ENCODE measurements at regions not wholly inside any gene's neighbourhood (a gene's known extent, or its start where the extent isn't known, plus 50 kb on each side); places are given as distances from the start of the nearest gene placed in this dataset.

DNA sequence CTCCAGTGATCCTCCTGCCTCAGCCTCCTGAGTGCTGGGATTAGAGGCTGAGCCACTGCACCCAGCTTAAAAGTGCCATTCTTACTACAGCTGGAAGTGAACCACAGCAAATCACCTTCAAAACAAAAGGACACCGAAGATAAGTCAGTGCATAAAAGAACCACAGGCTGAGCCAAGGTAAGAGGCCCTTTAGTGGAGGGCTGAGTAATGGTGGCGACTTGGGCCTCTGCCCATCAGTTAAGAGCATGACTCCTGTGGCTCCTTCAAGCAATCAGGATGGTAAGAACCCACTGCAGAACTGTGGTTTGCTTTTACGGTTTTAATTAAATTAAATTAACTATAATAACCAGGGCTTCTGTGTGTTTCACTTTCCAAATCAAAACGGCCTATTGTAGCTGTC, 75.1 kb downstream of the CTAGE1 start:
- DNase-seq (ENCODE audit: low spot score) = no peak
- H3K9me3 ChIP-seq (ENCODE audit: control insufficient read depth in 4 of 4, low read length in 3 of 4) = no peaks in the 10 kb centered on the region
- WGBS = 78% methylated on average over 4 of the region's 4 CpGs
- H3K9ac ChIP-seq (ENCODE audit: low read depth in 1 of 2, low read length in 2 of 2) = no peak overlapping the region
- TF ChIP-seq JUND (IDR thresholded peaks at IDR 0.05) = no peak
- no peak for TF ChIP-seq HNF4G (IDR thresholded peaks at IDR 0.05)
- TF ChIP-seq YY1 (IDR thresholded peaks at IDR 0.05) = no peak
- TF ChIP-seq GABPA (IDR thresholded peaks at IDR 0.05 in 1 of 2, conservative IDR thresholded peaks at IDR 0.05 in 1 of 2) = no peak
- H3K36me3 ChIP-seq (ENCODE audit: control insufficient read depth in 4 of 4, insufficient read depth in 3 of 4, low read depth in 1 of 4, low read length in 3 of 4) = no peaks in the 10 kb centered on the region
- H3K4me3 ChIP-seq (ENCODE audit: low read depth in 1 of 3, low read length in 3 of 3) = no peak overlapping the region
- H3K27me3 ChIP-seq (ENCODE audit: control insufficient read depth in 4 of 4, insufficient read depth in 4 of 4, low read length in 3 of 4) = no peaks in the 10 kb centered on the region
- no peak overlapping the region for H3K27ac ChIP-seq (ENCODE audit: low read depth in 1 of 2, low read length in 2 of 2)
- peaks cover 8 to 30% (median 20%) of the 10 kb centered on the region in 4 donors for H3K4me1 ChIP-seq (ENCODE audit: control insufficient read depth in 4 of 4, insufficient read depth in 4 of 4, low read length in 3 of 4)

DNA sequence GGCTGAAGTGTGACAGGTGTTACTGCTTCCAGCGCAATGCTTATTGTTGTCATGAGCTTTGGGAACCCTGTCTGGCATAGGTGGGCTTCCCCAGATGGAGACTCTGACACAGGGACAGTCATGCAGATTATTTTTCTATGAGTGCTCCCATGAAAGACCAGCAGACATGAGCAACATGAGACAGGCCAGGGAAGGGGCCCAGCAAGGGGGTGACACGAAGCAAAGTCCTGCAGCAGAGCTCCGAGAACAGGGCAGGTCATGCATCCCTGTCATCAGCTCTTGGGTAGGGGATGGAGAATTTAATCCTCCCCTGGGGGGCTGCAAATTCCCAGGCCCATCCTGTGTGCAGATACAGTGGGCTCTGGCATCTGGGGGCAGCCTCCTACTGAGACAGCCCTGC, 77.4 kb downstream of the CTAGE1 start:
- Histone ChIP-seq H3K36me3 (ENCODE audit: control insufficient read depth in 4 of 4, insufficient read depth in 3 of 4, low read depth in 1 of 4, low read length in 3 of 4) (no peaks in the 10 kb centered on the region), H3K4me3 (ENCODE audit: low read depth in 1 of 3, low read length in 3 of 3) (no peak overlapping the region), H3K4me1 (ENCODE audit: control insufficient read depth in 4 of 4, insufficient read depth in 4 of 4, low read length in 3 of 4) (peaks cover 0 to 18% (median 8%) of the 10 kb centered on the region in 4 donors), H3K27ac (ENCODE audit: low read depth in 1 of 2, low read length in 2 of 2) (no peak overlapping the region), H3K27me3 (ENCODE audit: control insufficient read depth in 4 of 4, insufficient read depth in 4 of 4, low read length in 3 of 4) (no peaks in the 10 kb centered on the region), H3K9me3 (ENCODE audit: control insufficient read depth in 4 of 4, low read length in 3 of 4) (no peaks in the 10 kb centered on the region), H3K9ac (ENCODE audit: low read depth in 1 of 2, low read length in 2 of 2) (no peak overlapping the region)
- TF ChIP-seq, protein P1, sequence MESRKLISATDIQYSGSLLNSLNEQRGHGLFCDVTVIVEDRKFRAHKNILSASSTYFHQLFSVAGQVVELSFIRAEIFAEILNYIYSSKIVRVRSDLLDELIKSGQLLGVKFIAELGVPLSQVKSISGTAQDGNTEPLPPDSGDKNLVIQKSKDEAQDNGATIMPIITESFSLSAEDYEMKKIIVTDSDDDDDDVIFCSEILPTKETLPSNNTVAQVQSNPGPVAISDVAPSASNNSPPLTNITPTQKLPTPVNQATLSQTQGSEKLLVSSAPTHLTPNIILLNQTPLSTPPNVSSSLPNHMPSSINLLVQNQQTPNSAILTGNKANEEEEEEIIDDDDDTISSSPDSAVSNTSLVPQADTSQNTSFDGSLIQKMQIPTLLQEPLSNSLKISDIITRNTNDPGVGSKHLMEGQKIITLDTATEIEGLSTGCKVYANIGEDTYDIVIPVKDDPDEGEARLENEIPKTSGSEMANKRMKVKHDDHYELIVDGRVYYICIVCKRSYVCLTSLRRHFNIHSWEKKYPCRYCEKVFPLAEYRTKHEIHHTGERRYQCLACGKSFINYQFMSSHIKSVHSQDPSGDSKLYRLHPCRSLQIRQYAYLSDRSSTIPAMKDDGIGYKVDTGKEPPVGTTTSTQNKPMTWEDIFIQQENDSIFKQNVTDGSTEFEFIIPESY (IDR thresholded peaks at IDR 0.05) = no peak
- TF ChIP-seq GABPA (IDR thresholded peaks at IDR 0.05 in 1 of 2, conservative IDR thresholded peaks at IDR 0.05 in 1 of 2) = no peak
- TF ChIP-seq NR2F2 (IDR thresholded peaks at IDR 0.05) = no peak
- TF ChIP-seq TAF1 (conservative IDR thresholded peaks at IDR 0.05) = no peak
- no peak for TF ChIP-seq JUND (IDR thresholded peaks at IDR 0.05)
- TF ChIP-seq RXRA (IDR thresholded peaks at IDR 0.05) = no peak
- TF ChIP-seq, protein P2, sequence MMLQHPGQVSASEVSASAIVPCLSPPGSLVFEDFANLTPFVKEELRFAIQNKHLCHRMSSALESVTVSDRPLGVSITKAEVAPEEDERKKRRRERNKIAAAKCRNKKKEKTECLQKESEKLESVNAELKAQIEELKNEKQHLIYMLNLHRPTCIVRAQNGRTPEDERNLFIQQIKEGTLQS (IDR thresholded peaks at IDR 0.05) = no peak
- no peak for TF ChIP-seq HNF4G (IDR thresholded peaks at IDR 0.05)
- no peak for TF ChIP-seq FOXA1 (IDR thresholded peaks at IDR 0.05)
- TF ChIP-seq EGR1 (IDR thresholded peaks at IDR 0.05; ENCODE audit: low read depth in 2 of 2) = no peak
- DNase-seq (ENCODE audit: low spot score) = no peak
- WGBS = 90% methylated on average over 3 of the region's 3 CpGs

DNA sequence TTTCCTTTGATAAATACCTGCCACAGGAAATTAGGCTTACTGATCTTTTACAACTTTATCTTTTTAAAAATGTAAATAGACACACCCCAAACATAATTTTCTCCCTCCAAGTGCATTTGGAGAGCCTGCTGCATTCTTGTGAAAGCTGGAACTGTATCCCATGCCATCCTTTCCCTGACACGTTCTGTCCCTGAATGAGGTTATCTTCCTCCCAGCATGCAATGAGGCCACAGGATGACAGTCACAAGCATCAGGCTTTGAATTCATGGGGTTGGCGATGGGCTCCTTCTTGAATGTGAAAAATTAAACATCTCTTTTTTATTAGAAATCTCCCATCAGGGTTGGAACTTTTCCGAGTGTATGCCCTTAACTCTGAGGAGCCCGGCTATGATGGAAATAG, 77.8 kb downstream of the CTAGE1 start:
- DNase-seq (ENCODE audit: low spot score) = no peak
- Histone ChIP-seq H3K36me3 (ENCODE audit: control insufficient read depth in 4 of 4, insufficient read depth in 3 of 4, low read depth in 1 of 4, low read length in 3 of 4) (no peaks in the 10 kb centered on the region), H3K27ac (ENCODE audit: low read depth in 1 of 2, low read length in 2 of 2) (no peak overlapping the region), H3K9ac (ENCODE audit: low read depth in 1 of 2, low read length in 2 of 2) (peak overlapping the region in 1 of 2 donors; percentile 1), H3K4me3 (ENCODE audit: low read depth in 1 of 3, low read length in 3 of 3) (no peak overlapping the region), H3K9me3 (ENCODE audit: control insufficient read depth in 4 of 4, low read length in 3 of 4) (no peaks in the 10 kb centered on the region), H3K27me3 (ENCODE audit: control insufficient read depth in 4 of 4, insufficient read depth in 4 of 4, low read length in 3 of 4) (no peaks in the 10 kb centered on the region), H3K4me1 (ENCODE audit: control insufficient read depth in 4 of 4, insufficient read depth in 4 of 4, low read length in 3 of 4) (peaks cover 0 to 16% (median 8%) of the 10 kb centered on the region in 4 donors)
- 84% methylated on average over 4 of the region's 4 CpGs for WGBS
- TF ChIP-seq, protein P1 (IDR thresholded peaks at IDR 0.05) = no peak
- no peak for TF ChIP-seq YY1 (IDR thresholded peaks at IDR 0.05)
- TF ChIP-seq GABPA (IDR thresholded peaks at IDR 0.05 in 1 of 2, conservative IDR thresholded peaks at IDR 0.05 in 1 of 2) = no peak
- TF ChIP-seq JUND (IDR thresholded peaks at IDR 0.05) = no peak
- no peak for TF ChIP-seq SP1 (IDR thresholded peaks at IDR 0.05)
- TF ChIP-seq EGR1 (IDR thresholded peaks at IDR 0.05; ENCODE audit: low read depth in 2 of 2) = no peak
- TF ChIP-seq, protein P3, sequence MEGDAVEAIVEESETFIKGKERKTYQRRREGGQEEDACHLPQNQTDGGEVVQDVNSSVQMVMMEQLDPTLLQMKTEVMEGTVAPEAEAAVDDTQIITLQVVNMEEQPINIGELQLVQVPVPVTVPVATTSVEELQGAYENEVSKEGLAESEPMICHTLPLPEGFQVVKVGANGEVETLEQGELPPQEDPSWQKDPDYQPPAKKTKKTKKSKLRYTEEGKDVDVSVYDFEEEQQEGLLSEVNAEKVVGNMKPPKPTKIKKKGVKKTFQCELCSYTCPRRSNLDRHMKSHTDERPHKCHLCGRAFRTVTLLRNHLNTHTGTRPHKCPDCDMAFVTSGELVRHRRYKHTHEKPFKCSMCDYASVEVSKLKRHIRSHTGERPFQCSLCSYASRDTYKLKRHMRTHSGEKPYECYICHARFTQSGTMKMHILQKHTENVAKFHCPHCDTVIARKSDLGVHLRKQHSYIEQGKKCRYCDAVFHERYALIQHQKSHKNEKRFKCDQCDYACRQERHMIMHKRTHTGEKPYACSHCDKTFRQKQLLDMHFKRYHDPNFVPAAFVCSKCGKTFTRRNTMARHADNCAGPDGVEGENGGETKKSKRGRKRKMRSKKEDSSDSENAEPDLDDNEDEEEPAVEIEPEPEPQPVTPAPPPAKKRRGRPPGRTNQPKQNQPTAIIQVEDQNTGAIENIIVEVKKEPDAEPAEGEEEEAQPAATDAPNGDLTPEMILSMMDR (IDR thresholded peaks at IDR 0.05; ENCODE audit: low read depth, low read length, missing input control) = no peak
- TF ChIP-seq RXRA (IDR thresholded peaks at IDR 0.05) = no peak
- no peak for TF ChIP-seq HNF4G (IDR thresholded peaks at IDR 0.05)
- no peak for TF ChIP-seq HNF4A (conservative IDR thresholded peaks at IDR 0.05)
- TF ChIP-seq NR2F2 (IDR thresholded peaks at IDR 0.05) = no peak
- TF ChIP-seq, protein P4, sequence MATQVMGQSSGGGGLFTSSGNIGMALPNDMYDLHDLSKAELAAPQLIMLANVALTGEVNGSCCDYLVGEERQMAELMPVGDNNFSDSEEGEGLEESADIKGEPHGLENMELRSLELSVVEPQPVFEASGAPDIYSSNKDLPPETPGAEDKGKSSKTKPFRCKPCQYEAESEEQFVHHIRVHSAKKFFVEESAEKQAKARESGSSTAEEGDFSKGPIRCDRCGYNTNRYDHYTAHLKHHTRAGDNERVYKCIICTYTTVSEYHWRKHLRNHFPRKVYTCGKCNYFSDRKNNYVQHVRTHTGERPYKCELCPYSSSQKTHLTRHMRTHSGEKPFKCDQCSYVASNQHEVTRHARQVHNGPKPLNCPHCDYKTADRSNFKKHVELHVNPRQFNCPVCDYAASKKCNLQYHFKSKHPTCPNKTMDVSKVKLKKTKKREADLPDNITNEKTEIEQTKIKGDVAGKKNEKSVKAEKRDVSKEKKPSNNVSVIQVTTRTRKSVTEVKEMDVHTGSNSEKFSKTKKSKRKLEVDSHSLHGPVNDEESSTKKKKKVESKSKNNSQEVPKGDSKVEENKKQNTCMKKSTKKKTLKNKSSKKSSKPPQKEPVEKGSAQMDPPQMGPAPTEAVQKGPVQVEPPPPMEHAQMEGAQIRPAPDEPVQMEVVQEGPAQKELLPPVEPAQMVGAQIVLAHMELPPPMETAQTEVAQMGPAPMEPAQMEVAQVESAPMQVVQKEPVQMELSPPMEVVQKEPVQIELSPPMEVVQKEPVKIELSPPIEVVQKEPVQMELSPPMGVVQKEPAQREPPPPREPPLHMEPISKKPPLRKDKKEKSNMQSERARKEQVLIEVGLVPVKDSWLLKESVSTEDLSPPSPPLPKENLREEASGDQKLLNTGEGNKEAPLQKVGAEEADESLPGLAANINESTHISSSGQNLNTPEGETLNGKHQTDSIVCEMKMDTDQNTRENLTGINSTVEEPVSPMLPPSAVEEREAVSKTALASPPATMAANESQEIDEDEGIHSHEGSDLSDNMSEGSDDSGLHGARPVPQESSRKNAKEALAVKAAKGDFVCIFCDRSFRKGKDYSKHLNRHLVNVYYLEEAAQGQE (IDR thresholded peaks at IDR 0.05) = no peak
- no peak for TF ChIP-seq RAD21 (IDR thresholded peaks at IDR 0.05)
- no peak for TF ChIP-seq FOXA1 (IDR thresholded peaks at IDR 0.05)
- TF ChIP-seq TAF1 (conservative IDR thresholded peaks at IDR 0.05) = no peak

Data from liver (tissue), 8 donors.